Ovary (tissue), 3 donors: ENCODE measurements at regions not wholly inside any gene's neighbourhood (a gene's known extent, or its start where the extent isn't known, plus 50 kb on each side); places are given as distances from the start of the nearest gene placed in this dataset.

ENCODE experiments used
- EP300 ChIP-seq: sonication (generic); formaldehyde crosslinking; IDR thresholded peaks from one replicate; pipeline ENCODE4 v1.6.1; 2017; ENCODE audit warnings: antibody characterized with exemption
- POLR2A ChIP-seq: fragments of 450-650 bp; IDR thresholded peaks from one replicate; pipeline ENCODE4 v1.6.1; 2017; ENCODE audit warnings: antibody characterized with exemption, mild to moderate bottlenecking, moderate library complexity
- TF ChIP-seq, protein P1 (sequence below), 3 donors: fragments of 450-650 bp in 2 of 3; fragments of 200-600 bp in 1 of 3; IDR thresholded peaks; one replicate each; pipeline versions ENCODE4 v1.5.1 to v1.8.0; 2016 to 2022; ENCODE audit warnings: antibody characterized with exemption in 3 of 3, mild to moderate bottlenecking in 1 of 3
- donor health status: DM: no; HTN: no; CAD: no.

DNA sequence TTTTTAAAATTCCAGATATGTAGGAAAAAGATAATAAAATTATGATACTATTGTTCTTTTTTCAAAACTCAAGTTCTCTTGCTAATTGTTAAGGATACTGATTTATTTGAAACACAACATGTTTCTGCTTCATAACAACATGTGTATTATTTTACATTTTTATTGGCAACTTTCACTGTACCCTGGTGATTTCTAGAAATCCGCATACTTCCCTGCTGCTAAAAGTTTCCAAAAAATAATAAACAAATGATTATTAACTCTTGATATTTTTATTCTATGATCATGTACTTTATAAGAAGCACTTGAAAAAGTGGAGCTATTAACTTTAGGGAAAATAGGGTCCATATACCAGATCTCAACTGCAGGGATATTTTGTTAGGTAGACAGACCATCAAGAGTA is 71.2 kb upstream of the HCCS start:
- TF ChIP-seq, protein P1, sequence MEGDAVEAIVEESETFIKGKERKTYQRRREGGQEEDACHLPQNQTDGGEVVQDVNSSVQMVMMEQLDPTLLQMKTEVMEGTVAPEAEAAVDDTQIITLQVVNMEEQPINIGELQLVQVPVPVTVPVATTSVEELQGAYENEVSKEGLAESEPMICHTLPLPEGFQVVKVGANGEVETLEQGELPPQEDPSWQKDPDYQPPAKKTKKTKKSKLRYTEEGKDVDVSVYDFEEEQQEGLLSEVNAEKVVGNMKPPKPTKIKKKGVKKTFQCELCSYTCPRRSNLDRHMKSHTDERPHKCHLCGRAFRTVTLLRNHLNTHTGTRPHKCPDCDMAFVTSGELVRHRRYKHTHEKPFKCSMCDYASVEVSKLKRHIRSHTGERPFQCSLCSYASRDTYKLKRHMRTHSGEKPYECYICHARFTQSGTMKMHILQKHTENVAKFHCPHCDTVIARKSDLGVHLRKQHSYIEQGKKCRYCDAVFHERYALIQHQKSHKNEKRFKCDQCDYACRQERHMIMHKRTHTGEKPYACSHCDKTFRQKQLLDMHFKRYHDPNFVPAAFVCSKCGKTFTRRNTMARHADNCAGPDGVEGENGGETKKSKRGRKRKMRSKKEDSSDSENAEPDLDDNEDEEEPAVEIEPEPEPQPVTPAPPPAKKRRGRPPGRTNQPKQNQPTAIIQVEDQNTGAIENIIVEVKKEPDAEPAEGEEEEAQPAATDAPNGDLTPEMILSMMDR (IDR thresholded peaks at IDR 0.05) = no peak
- no peak for TF ChIP-seq EP300
- no peak for TF ChIP-seq POLR2A
